ENCODE measurements at regions not wholly inside any gene's neighbourhood (a gene's known extent, or its start where the extent isn't known, plus 50 kb on each side); places are given as distances from the start of the nearest gene placed in this dataset.

DNA sequence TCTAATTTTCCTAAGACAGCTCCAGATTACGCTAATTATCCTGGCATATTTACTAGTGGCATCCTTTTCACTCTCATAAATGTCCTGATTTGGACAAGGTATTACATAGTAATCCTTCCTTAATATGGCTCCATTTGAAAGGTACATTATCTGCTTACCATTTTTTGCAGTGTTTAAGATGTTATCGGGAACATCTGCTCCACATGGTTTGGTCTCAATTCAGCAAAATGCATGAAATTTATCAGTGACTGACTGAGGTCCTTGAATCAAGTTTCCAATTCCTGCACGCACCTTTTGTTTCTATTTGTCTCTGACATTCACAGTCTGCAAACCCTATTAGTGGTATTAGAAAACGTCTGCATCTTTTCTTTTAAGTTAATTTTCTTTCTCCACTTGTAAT is 384.1 kb upstream of the KIAA1217 start:
- no peak for TF ChIP-seq SIN3A (IDR thresholded peaks at IDR 0.05; ENCODE audit: borderline replicate concordance, insufficient read depth, low read length)
- TF ChIP-seq, protein P1, sequence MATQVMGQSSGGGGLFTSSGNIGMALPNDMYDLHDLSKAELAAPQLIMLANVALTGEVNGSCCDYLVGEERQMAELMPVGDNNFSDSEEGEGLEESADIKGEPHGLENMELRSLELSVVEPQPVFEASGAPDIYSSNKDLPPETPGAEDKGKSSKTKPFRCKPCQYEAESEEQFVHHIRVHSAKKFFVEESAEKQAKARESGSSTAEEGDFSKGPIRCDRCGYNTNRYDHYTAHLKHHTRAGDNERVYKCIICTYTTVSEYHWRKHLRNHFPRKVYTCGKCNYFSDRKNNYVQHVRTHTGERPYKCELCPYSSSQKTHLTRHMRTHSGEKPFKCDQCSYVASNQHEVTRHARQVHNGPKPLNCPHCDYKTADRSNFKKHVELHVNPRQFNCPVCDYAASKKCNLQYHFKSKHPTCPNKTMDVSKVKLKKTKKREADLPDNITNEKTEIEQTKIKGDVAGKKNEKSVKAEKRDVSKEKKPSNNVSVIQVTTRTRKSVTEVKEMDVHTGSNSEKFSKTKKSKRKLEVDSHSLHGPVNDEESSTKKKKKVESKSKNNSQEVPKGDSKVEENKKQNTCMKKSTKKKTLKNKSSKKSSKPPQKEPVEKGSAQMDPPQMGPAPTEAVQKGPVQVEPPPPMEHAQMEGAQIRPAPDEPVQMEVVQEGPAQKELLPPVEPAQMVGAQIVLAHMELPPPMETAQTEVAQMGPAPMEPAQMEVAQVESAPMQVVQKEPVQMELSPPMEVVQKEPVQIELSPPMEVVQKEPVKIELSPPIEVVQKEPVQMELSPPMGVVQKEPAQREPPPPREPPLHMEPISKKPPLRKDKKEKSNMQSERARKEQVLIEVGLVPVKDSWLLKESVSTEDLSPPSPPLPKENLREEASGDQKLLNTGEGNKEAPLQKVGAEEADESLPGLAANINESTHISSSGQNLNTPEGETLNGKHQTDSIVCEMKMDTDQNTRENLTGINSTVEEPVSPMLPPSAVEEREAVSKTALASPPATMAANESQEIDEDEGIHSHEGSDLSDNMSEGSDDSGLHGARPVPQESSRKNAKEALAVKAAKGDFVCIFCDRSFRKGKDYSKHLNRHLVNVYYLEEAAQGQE (IDR thresholded peaks at IDR 0.05; ENCODE audit: insufficient read depth in 1 of 2, low read depth in 2 of 2, low read length in 2 of 2): no peak
